GM08714 (cell line): ENCODE measurements at regions not wholly inside any gene's neighbourhood (a gene's known extent, or its start where the extent isn't known, plus 50 kb on each side); places are given as distances from the start of the nearest gene placed in this dataset.

Source experiments
- H3K4me3 ChIP-seq: fragments of 200-500 bp; sonication (Bioruptor generic); 2 replicates; pipeline ENCODE4 v1.5.1; 2014; ENCODE audit warnings: mild to moderate bottlenecking, low read length, inconsistent platforms
- ZNF274 ChIP-seq: IDR thresholded peaks from 2 replicates; pipeline ENCODE4 v1.6.1; 2012; ENCODE audit warnings: mild to moderate bottlenecking, low read depth, low read length

GRCh38 chr4:1476140-1476513 is 69.9 kb upstream of the NKX1-1 start:
- no peak for TF ChIP-seq ZNF274
- H3K4me3 ChIP-seq = no peak overlapping the region

GRCh38 chr4:1475277-1476139 is 69.3 kb upstream of the NKX1-1 start:
- TF ChIP-seq ZNF274 = no peak

GRCh38 chr4:1474126-1475090 is 68.2 kb upstream of the NKX1-1 start:
- TF ChIP-seq ZNF274 = no peak

More at GRCh38 chr4:1475277-1476139, 69.3 kb upstream of the NKX1-1 start:
- H3K4me3 ChIP-seq = no peak overlapping the region

GRCh38 chr4:1473718-1474117 is 67.5 kb upstream of the NKX1-1 start:
- no peak overlapping the region for H3K4me3 ChIP-seq
- TF ChIP-seq ZNF274 = no peak

More at GRCh38 chr4:1474126-1475090, 68.2 kb upstream of the NKX1-1 start:
- no peak overlapping the region for H3K4me3 ChIP-seq

GRCh38 chr4:1472911-1473518 is 66.8 kb upstream of the NKX1-1 start:
- TF ChIP-seq ZNF274 = no peak
- no peak overlapping the region for H3K4me3 ChIP-seq

- H3K4me3 ChIP-seq = no peak overlapping the region
- no peak for TF ChIP-seq ZNF274
These were observed 66.0 kb upstream of the NKX1-1 start for GRCh38 chr4:1472148-1472797.

GRCh38 chr4:1471443-1472147 is 65.4 kb upstream of the NKX1-1 start:
- no peak overlapping the region for H3K4me3 ChIP-seq
- no peak for TF ChIP-seq ZNF274

- TF ChIP-seq ZNF274 = no peak
- no peak overlapping the region for H3K4me3 ChIP-seq
These were observed 64.7 kb upstream of the NKX1-1 start for GRCh38 chr4:1470816-1471442.

GRCh38 chr4:1470393-1470670 is 64.1 kb upstream of the NKX1-1 start:
- H3K4me3 ChIP-seq = no peak overlapping the region
- no peak for TF ChIP-seq ZNF274

GRCh38 chr4:1469607-1470392 is 63.6 kb upstream of the NKX1-1 start:
- no peak for TF ChIP-seq ZNF274

GRCh38 chr4:1469043-1469442 is 62.8 kb upstream of the NKX1-1 start:
- no peak overlapping the region for H3K4me3 ChIP-seq
- TF ChIP-seq ZNF274 = no peak

More at GRCh38 chr4:1469607-1470392, 63.6 kb upstream of the NKX1-1 start:
- no peak overlapping the region for H3K4me3 ChIP-seq
